ENCODE measurements at regions not wholly inside any gene's neighbourhood (a gene's known extent, or its start where the extent isn't known, plus 50 kb on each side); places are given as distances from the start of the nearest gene placed in this dataset.

- in situ Hi-C loops (cut with HindIII; ENCODE audit: low pct_unique_long_range_greater_than_20kb, low sequenced_read_pairs) (no loop called here), intact Hi-C loops (cut with micrococcal nuclease; ENCODE audit: unreplicated experiment) (no loop called here)
- ChIA-PET CTCF (no interaction called here), POLR2A (no interaction called here)
- Histone ChIP-seq H3K4me3 (ENCODE audit: low read depth in 2 of 2, low read length in 2 of 2) (no peak overlapping the region), H3K36me3 (ENCODE audit: control insufficient read depth, insufficient read depth, low read length) (no peaks in the 10 kb centered on the region), H3K27me3 (ENCODE audit: control insufficient read depth, insufficient read depth, low read length) (no peaks in the 10 kb centered on the region), H3K27ac (ENCODE audit: low read length) (no peak overlapping the region), H3K4me1 (ENCODE audit: control insufficient read depth, insufficient read depth, low read length) (no peaks in the 10 kb centered on the region), H3K9me3 (ENCODE audit: control insufficient read depth, insufficient read depth, low read depth, low read length) (no peaks in the 10 kb centered on the region)
- no TSS peak for BruUV-seq (replicated peaks)
- no peak for ATAC-seq
- TF ChIP-seq TCF7L2 (IDR thresholded peaks at IDR 0.05; ENCODE audit: low read depth, low read length) (no peak), SIN3A (IDR thresholded peaks at IDR 0.05; ENCODE audit: borderline replicate concordance, insufficient read depth, low read depth, low read length) (no peak), CTCF (IDR thresholded peaks at IDR 0.05) (no peak), POLR2AphosphoS5 (IDR thresholded peaks at IDR 0.05; ENCODE audit: low read depth, low read length) (no peak), REST (IDR thresholded peaks at IDR 0.05; ENCODE audit: insufficient read depth in 1 of 2, low read depth in 2 of 2, low read length in 1 of 2) (no peak)
- no peak for DNase-seq (ENCODE audit: low read depth, low spot score)
Observed at GRCh38 chr2:66994654-66995053, 402.5 kb upstream of the ETAA1 start.

- no peak for DNase-seq (ENCODE audit: low read depth, low spot score)
- intact Hi-C loops (cut with micrococcal nuclease; ENCODE audit: unreplicated experiment) = no loop called here
Observed at GRCh38 chr2:66995636-66996035, 401.5 kb upstream of the ETAA1 start.

More at GRCh38 chr2:66995636-66996035, 401.5 kb upstream of the ETAA1 start:
- CTCF ChIA-PET = no interaction called here
- ATAC-seq = no peak
- H3K4me3 ChIP-seq (ENCODE audit: low read depth in 2 of 2, low read length in 2 of 2) = no peak overlapping the region
- H3K4me1 ChIP-seq (ENCODE audit: control insufficient read depth, insufficient read depth, low read length) = no peaks in the 10 kb centered on the region
- H3K27ac ChIP-seq (ENCODE audit: low read length) = no peak overlapping the region
- no peak for TF ChIP-seq REST (IDR thresholded peaks at IDR 0.05; ENCODE audit: insufficient read depth in 1 of 2, low read depth in 2 of 2, low read length in 1 of 2)
- TF ChIP-seq CTCF (IDR thresholded peaks at IDR 0.05) = no peak
- no peak for TF ChIP-seq POLR2AphosphoS5 (IDR thresholded peaks at IDR 0.05; ENCODE audit: low read depth, low read length)
- no peak for TF ChIP-seq SIN3A (IDR thresholded peaks at IDR 0.05; ENCODE audit: borderline replicate concordance, insufficient read depth, low read depth, low read length)
- no peak for TF ChIP-seq TCF7L2 (IDR thresholded peaks at IDR 0.05; ENCODE audit: low read depth, low read length)
- no peaks in the 10 kb centered on the region for H3K36me3 ChIP-seq (ENCODE audit: control insufficient read depth, insufficient read depth, low read length)
- H3K9me3 ChIP-seq (ENCODE audit: control insufficient read depth, insufficient read depth, low read depth, low read length) = no peaks in the 10 kb centered on the region
- in situ Hi-C loops (cut with HindIII; ENCODE audit: low pct_unique_long_range_greater_than_20kb, low sequenced_read_pairs) = no loop called here
- no peaks in the 10 kb centered on the region for H3K27me3 ChIP-seq (ENCODE audit: control insufficient read depth, insufficient read depth, low read length)
- BruUV-seq (replicated peaks) = no TSS peak
- POLR2A ChIA-PET = no interaction called here
